ENCODE measurements at regions not wholly inside any gene's neighbourhood (a gene's known extent, or its start where the extent isn't known, plus 50 kb on each side); places are given as distances from the start of the nearest gene placed in this dataset.

DNA sequence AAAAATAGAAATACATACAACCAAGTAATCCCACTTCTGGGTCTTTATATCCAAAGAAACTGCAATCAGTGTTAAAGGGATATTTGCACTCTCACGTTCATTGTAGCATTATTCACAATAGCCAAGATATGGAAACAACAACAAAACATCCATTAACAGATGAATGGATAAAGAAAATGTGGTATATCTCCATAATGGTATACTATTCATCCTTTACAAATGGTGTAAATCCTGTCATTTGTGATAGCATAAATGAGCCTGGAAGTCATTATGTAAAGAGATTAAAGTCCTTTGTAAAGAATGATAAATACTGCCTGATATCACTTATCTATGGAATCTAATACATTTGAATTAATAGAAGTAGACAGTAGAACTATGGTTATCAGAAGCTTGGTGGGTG is 327.7 kb downstream of the UTRN start:
- no peak for DNase-seq
- Mint-ChIP-seq H3K27ac (ENCODE audit: unreplicated experiment) (no peak overlapping the region), H3K4me1 (ENCODE audit: low read depth, unreplicated experiment) (peaks cover 11% of the 10 kb centered on the region), H3K36me3 (ENCODE audit: unreplicated experiment) (no peaks in the 10 kb centered on the region), H3K9me3 (ENCODE audit: unreplicated experiment) (peaks cover 3% of the 10 kb centered on the region), H3K27me3 (ENCODE audit: unreplicated experiment) (no peaks in the 10 kb centered on the region), H3K4me3 (ENCODE audit: unreplicated experiment) (no peak overlapping the region)
- TF ChIP-seq, protein P1, sequence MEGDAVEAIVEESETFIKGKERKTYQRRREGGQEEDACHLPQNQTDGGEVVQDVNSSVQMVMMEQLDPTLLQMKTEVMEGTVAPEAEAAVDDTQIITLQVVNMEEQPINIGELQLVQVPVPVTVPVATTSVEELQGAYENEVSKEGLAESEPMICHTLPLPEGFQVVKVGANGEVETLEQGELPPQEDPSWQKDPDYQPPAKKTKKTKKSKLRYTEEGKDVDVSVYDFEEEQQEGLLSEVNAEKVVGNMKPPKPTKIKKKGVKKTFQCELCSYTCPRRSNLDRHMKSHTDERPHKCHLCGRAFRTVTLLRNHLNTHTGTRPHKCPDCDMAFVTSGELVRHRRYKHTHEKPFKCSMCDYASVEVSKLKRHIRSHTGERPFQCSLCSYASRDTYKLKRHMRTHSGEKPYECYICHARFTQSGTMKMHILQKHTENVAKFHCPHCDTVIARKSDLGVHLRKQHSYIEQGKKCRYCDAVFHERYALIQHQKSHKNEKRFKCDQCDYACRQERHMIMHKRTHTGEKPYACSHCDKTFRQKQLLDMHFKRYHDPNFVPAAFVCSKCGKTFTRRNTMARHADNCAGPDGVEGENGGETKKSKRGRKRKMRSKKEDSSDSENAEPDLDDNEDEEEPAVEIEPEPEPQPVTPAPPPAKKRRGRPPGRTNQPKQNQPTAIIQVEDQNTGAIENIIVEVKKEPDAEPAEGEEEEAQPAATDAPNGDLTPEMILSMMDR (IDR thresholded peaks at IDR 0.05; ENCODE audit: partially characterized antibody, unreplicated experiment): no peak

DNA sequence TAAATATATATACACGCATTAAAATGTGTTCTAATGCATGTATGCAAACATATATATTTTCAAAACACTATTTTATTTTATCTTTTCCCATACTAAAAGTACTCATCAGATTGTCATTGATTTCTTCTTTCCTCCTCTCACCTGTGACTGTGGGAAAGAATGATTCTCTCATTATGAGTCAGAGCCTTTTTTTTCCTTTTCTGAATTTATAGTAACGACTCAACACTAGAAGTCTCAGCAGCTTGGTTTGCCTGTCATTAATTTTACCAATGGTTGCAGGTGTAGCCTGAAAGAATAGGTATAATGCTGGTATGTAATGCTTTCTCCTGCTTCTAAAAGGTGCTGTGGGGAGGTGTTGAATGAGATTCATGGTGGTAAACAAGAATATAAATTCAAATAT is 328.7 kb downstream of the UTRN start:
- Mint-ChIP-seq H3K9me3 (ENCODE audit: unreplicated experiment) (peaks cover 3% of the 10 kb centered on the region), H3K36me3 (ENCODE audit: unreplicated experiment) (no peaks in the 10 kb centered on the region), H3K27ac (ENCODE audit: unreplicated experiment) (no peak overlapping the region), H3K4me1 (ENCODE audit: low read depth, unreplicated experiment) (peaks cover 11% of the 10 kb centered on the region), H3K27me3 (ENCODE audit: unreplicated experiment) (no peaks in the 10 kb centered on the region), H3K4me3 (ENCODE audit: unreplicated experiment) (no peak overlapping the region)
- no peak for DNase-seq
- TF ChIP-seq, protein P1 (IDR thresholded peaks at IDR 0.05; ENCODE audit: partially characterized antibody, unreplicated experiment): no peak

DNA sequence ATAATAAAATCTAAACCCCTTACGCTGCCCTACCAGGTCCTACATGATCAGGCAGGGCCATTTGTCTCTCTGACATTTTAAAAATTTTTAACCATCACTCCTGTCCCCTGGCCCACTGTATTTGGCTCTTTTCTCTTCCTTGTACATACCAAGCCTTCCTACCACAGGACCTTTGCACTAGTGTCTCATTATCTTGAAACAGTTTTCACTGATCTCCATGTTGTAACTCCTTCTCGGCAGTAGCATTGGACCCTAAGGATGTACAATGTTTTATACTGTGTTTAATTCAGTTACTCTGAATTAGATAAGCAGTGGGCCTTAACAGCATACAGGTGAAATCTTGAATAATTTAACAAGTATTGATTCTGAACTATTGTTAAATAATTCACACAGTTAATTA is 330.7 kb downstream of the UTRN start:
- TF ChIP-seq, protein P1 (IDR thresholded peaks at IDR 0.05; ENCODE audit: partially characterized antibody, unreplicated experiment): no peak
- Mint-ChIP-seq H3K27ac (ENCODE audit: unreplicated experiment) (no peak overlapping the region), H3K36me3 (ENCODE audit: unreplicated experiment) (no peaks in the 10 kb centered on the region), H3K27me3 (ENCODE audit: unreplicated experiment) (no peaks in the 10 kb centered on the region), H3K4me3 (ENCODE audit: unreplicated experiment) (no peak overlapping the region), H3K9me3 (ENCODE audit: unreplicated experiment) (peaks cover 3% of the 10 kb centered on the region), H3K4me1 (ENCODE audit: low read depth, unreplicated experiment) (peaks cover 11% of the 10 kb centered on the region)
- DNase-seq: no peak

DNA sequence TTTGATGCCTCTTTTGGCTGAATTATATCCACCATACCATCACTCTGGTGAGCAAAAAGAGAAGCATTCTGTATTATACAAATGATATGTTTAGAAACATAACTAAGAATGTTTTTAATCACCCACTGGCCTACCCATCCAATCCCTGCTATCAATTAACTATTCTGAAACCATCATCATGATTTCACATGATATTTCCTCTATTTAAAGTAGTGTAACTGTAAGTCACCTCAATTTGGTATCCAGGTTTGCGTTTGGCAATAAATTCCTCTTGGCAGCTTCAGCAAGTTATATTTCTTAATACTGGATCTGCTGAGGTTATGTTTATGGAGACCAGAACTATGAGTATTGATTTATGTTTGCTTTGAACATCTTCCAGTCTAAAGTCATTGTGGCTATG is 332.1 kb downstream of the UTRN start:
- Mint-ChIP-seq H3K4me1 (ENCODE audit: low read depth, unreplicated experiment) (peaks cover 11% of the 10 kb centered on the region), H3K27ac (ENCODE audit: unreplicated experiment) (no peak overlapping the region), H3K4me3 (ENCODE audit: unreplicated experiment) (no peak overlapping the region), H3K9me3 (ENCODE audit: unreplicated experiment) (peaks cover 2% of the 10 kb centered on the region), H3K36me3 (ENCODE audit: unreplicated experiment) (no peaks in the 10 kb centered on the region), H3K27me3 (ENCODE audit: unreplicated experiment) (no peaks in the 10 kb centered on the region)
- no peak for DNase-seq
- TF ChIP-seq, protein P1 (IDR thresholded peaks at IDR 0.05; ENCODE audit: partially characterized antibody, unreplicated experiment): no peak

DNA sequence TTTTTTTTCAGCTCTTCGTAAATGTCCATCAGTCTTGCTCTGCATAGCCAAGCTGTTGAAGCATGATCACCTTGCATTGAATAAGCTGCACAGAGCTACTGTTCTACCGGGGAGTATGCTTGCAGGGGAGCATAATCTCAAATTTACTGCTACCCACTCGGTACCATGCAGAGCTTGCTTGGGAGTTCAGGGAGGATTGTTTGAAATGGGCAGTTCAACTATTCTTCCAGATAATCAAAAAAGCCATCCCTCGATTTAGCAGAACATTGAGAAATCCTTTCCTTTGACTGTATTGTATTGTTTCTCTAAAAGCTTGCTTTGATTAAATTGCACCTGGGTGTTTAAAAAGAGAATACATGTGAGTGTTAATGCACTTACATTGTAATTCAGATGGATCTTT is 332.6 kb downstream of the UTRN start:
- peaks cover 11% of the 10 kb centered on the region for H3K4me1 Mint-ChIP-seq (ENCODE audit: low read depth, unreplicated experiment)
- no peaks in the 10 kb centered on the region for H3K27me3 Mint-ChIP-seq (ENCODE audit: unreplicated experiment)
- H3K36me3 Mint-ChIP-seq (ENCODE audit: unreplicated experiment): no peaks in the 10 kb centered on the region
- TF ChIP-seq, protein P1 (IDR thresholded peaks at IDR 0.05; ENCODE audit: partially characterized antibody, unreplicated experiment): no peak
- H3K27ac Mint-ChIP-seq (ENCODE audit: unreplicated experiment): no peak overlapping the region
- peaks cover 2% of the 10 kb centered on the region for H3K9me3 Mint-ChIP-seq (ENCODE audit: unreplicated experiment)
- H3K4me3 Mint-ChIP-seq (ENCODE audit: unreplicated experiment): no peak overlapping the region
- no peak for DNase-seq
